ENCODE measurements at regions not wholly inside any gene's neighbourhood (a gene's known extent, or its start where the extent isn't known, plus 50 kb on each side); places are given as distances from the start of the nearest gene placed in this dataset.

GRCh38 chr6:67248077-67248476, 1387.0 kb upstream of the ADGRB3 start:
- DNase-seq, result no peak

DNA sequence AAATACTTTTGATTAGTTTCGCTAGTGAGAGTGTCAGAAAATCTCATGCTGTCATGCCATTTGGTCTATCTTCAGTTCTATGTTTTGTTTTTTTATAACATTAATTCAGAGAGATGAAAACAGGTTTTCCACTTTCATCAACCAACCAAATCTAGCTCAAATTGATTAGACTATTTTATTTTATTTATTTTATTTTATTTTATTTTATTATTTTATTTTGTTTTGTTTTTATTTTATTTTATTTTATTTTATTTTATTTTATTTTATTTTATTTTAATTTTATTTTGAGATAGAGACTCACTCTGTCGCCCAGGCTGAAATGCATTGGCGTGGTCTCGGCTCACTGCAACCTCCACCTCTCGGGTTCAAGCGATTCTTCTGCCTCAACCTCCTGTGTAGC, 1391.0 kb upstream of the ADGRB3 start:
- no peak for DNase-seq

DNA sequence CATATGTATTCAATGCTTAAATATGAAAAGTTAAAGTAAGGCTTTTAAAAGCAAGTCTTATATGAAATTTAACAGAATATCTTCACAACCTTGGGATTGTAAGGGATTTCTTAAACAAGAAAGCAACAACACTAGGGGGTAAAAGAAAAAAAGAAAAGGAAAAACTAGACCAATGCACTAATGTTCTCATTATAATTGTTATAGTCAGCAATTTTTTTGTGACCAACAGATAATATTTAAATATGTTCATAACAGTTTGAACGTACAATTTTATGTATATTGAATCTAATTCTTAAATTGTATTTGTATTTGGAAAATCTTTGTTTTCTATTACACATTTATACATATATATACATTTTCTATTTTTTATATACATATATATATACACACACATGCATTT, 1397.8 kb upstream of the ADGRB3 start:
- no peak for DNase-seq

DNA sequence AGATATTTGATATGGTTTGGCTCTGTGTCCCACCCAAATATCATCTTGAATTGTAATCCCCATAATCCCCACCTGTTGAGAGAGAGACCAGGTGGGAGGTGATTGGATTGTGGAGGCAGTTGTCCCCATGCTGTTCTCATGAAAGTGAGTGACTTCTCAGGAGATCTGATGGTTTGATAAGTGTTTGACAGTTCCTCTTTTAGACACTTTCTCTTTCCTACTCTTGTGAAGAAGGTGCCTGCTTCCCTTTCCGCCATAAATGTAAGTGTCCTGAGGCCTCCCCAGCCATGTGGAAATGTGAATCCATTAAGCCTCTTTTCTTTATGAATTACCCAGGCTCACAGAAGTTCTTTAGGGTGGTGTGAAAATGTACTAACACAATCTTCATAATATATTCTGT, 1404.0 kb upstream of the ADGRB3 start:
- no peak for DNase-seq

GRCh38 chr6:67224989-67225388, 1410.1 kb upstream of the ADGRB3 start:
- DNase-seq, result no peak

DNA sequence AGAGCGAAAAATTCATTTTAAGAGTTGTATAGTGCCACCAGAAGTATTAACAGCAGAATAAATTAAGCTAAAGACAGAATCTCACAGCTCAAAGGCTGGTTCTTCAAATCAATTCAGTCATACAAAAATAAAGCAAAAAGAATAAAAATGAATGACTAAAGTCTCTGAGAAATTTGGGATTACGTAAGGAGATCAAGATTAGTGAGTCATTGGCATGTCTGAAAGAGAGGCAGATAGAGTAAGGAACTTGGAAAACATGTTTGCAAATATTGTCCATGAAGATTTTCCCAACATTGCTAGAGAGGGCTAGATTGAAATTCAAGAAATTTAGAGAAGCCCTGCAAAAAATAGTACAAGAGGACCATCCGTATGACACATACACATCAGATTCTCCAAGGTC, 1413.9 kb upstream of the ADGRB3 start:
- no peak for DNase-seq

GRCh38 chr6:67219346-67219745, 1415.7 kb upstream of the ADGRB3 start:
- no peak for DNase-seq

DNA sequence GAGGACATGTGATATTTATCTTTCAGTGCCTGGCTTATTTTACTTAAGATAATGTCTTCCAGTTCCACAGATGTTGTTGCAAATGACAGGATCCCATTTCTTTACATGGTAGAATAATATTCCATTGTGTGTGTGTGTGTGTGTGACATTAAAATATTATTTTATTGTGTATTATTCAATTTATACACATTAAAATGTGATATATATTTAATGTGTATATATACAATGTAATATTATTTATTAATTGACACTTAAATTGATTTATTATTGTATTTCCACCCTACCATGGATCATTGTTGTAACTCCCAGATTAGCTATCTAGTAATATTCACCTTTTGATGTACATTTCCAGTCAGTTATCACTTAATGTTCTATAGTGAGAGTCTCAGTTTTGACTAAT, 1422.5 kb upstream of the ADGRB3 start:
- DNase-seq, result no peak

GRCh38 chr6:67210450-67210849, 1424.6 kb upstream of the ADGRB3 start:
- no peak for DNase-seq

DNA sequence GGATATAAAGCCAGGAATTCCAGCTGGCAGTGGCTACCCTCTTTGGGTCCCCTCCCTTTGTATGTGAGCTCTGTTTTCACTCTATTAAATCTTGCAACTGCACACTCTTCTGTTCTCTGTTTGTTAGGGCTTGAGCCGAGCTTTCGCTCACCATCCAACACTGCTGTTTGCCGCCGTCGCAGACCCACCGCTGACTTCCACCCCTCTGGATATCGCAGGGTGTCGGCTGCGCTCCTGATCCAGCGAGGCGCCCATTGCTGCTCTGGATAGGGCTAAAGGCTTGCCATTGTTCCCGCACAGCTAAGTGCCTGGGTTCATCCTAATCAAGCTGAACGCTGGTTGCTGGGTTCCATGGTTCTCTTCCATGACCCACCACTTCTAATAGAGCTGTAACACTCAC, 1433.5 kb upstream of the ADGRB3 start:
- DNase-seq, result no peak

- no peak for DNase-seq
Measured at GRCh38 chr6:67200626-67201403, 1434.3 kb upstream of the ADGRB3 start.

GRCh38 chr6:67199425-67199824, 1435.7 kb upstream of the ADGRB3 start:
- no peak for DNase-seq

GRCh38 chr6:67190733-67191132, 1444.3 kb upstream of the ADGRB3 start:
- DNase-seq, result no peak

GRCh38 chr6:67184405-67184804, 1450.7 kb upstream of the ADGRB3 start:
- DNase-seq, result no peak

- no peak for DNase-seq
Measured at GRCh38 chr6:67175101-67175500, 1460.0 kb upstream of the ADGRB3 start.

- DNase-seq, result no peak
Measured at GRCh38 chr6:67165606-67166005, 1458.6 kb upstream of the EYS start.

DNA sequence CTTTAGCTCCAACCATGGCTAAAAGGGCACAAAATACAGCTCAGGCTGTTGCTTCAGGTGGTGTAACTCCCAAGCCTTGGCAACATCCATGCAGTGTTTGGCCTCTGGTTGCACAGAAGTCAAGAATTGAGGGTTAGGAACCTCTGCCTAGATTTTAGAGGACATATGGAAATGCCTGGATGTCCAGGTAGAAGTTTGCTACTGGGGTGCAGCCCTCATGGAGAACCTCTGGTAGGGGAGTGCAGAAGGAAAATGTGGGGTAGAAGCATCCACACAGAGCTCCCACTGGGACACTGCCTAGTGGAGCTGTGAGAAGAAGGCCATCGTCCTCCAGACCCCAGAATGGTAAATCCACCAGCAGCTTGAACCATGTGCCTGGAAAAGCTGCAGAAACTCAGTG, 1453.8 kb upstream of the EYS start:
- no peak for DNase-seq

- DNase-seq, result no peak
Measured at GRCh38 chr6:67141005-67141404, 1434.0 kb upstream of the EYS start.

- no peak for DNase-seq
Measured at GRCh38 chr6:67133973-67134372, 1426.9 kb upstream of the EYS start.

DNA sequence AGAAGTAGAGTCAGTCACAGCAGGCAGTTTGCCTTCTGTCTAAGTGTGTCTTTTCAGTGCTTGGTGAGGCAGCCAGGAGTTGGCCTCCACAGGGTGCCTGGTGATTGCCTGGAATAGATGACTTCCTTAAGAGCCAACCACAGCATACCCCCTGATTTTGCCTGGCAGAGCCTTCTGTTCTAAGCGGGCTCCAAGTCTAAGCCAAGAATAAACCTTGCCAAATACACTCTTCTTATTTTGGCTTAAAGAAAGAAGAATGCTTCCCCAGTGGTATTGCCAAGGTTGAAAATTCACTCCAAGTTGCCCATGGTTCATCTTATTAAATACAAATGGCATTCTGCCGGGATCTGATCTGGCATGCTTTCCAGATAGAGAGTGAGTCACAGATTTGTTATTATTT, 1424.8 kb upstream of the EYS start:
- DNase-seq, result peak in 36 of 51 donors; percentile 2 to 74 (median 40)

GRCh38 chr6:67129780-67130179, 1422.8 kb upstream of the EYS start:
- no peak for DNase-seq

GRCh38 chr6:67127041-67127440, 1420.0 kb upstream of the EYS start:
- no peak for DNase-seq

DNA sequence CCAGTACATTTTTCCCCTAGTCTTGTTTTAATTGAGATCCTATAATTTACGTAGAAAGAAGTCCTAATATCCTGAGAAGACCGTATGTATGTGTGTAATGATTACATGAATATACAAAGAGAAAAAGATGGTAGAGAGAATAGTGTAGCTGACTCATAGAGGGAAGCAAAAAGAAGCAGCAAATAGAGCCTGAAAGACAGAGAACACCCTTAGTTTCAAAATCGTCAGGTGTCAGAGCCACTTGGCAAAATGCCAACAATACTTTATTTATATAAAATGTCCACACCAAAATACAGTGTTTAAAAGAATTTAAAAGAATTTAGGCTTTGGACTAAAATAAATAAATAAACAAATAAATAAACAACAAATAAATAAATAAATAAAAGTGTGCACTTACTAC, 1414.1 kb upstream of the EYS start:
- DNase-seq, result no peak

DNA sequence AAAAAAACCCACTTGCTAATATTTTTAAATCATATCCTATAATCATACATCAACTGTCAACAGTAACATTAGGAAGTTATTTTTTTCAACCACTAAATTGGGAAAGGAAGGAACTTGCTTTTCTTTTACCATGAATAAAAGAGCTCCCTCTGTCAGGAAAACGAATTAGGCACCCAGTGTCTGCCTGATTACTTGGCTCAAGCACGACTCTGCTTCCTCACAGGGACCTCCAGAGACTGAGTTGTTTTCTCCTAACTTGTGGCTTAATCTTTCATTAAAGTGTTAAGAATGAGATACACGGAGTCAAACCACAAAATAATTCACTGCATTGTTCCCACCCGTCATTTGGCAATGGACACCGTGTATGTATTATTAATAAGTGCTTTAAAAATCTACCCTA, 1405.1 kb upstream of the EYS start:
- no peak for DNase-seq
